ENCODE measurements at regions not wholly inside any gene's neighbourhood (a gene's known extent, or its start where the extent isn't known, plus 50 kb on each side); places are given as distances from the start of the nearest gene placed in this dataset.

DNA sequence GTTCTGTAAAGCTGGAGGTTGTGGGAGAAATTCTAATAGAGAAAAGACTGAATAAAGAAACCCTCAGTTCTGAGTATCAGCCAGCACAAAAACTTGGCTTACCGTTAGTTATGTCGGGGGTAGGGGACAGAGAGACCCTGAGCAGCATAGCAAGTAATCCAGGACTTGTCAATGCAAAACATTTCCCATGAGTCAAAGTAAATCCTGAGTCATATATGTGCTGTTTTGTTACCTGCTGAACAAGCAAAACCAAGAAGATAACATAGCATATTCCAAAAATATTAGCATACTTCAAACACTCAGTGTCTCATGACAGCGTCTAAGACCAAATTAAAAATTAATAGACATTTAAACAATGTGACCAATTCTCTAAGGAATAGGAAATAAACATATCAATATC, 75.1 kb upstream of the LUZP2 start:
- H3K36me3 ChIP-seq (ENCODE audit: control insufficient read depth, low read length) = no peaks in the 10 kb centered on the region
- H4K20me1 ChIP-seq (ENCODE audit: control insufficient read depth, insufficient read depth, low read depth, low read length) = no peaks in the 10 kb centered on the region
- H3K4me1 ChIP-seq (ENCODE audit: control insufficient read depth, low read length) = no peaks in the 10 kb centered on the region
- H3K27me3 ChIP-seq (ENCODE audit: control insufficient read depth, low read length) = no peaks in the 10 kb centered on the region
- H3K79me2 ChIP-seq (ENCODE audit: control insufficient read depth, low read length) = no peaks in the 10 kb centered on the region
- no peak overlapping the region for H3K4me3 ChIP-seq (ENCODE audit: low read length)
- no peak for TF ChIP-seq EZH2phosphoT487 (IDR thresholded peaks at IDR 0.05; ENCODE audit: borderline replicate concordance, low read length)
- TF ChIP-seq, protein P1, sequence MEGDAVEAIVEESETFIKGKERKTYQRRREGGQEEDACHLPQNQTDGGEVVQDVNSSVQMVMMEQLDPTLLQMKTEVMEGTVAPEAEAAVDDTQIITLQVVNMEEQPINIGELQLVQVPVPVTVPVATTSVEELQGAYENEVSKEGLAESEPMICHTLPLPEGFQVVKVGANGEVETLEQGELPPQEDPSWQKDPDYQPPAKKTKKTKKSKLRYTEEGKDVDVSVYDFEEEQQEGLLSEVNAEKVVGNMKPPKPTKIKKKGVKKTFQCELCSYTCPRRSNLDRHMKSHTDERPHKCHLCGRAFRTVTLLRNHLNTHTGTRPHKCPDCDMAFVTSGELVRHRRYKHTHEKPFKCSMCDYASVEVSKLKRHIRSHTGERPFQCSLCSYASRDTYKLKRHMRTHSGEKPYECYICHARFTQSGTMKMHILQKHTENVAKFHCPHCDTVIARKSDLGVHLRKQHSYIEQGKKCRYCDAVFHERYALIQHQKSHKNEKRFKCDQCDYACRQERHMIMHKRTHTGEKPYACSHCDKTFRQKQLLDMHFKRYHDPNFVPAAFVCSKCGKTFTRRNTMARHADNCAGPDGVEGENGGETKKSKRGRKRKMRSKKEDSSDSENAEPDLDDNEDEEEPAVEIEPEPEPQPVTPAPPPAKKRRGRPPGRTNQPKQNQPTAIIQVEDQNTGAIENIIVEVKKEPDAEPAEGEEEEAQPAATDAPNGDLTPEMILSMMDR (IDR thresholded peaks at IDR 0.05; ENCODE audit: low read depth, low read length, poor library complexity, severe bottlenecking) = no peak
- no peaks in the 10 kb centered on the region; the same call in 1 of the 2 replicates for H3K9me3 ChIP-seq (ENCODE audit: control insufficient read depth, insufficient read depth, low read length)
- H3K9me2 ChIP-seq (replicated peaks; ENCODE audit: control insufficient read depth, low read length) = no peaks in the 10 kb centered on the region
- no peak overlapping the region for H3K4me2 ChIP-seq (ENCODE audit: low read length)
- no peak overlapping the region for H3K27ac ChIP-seq (ENCODE audit: low read depth, low read length)
- H3F3A ChIP-seq (ENCODE audit: control insufficient read depth, insufficient read depth) = no peaks in the 10 kb centered on the region

DNA sequence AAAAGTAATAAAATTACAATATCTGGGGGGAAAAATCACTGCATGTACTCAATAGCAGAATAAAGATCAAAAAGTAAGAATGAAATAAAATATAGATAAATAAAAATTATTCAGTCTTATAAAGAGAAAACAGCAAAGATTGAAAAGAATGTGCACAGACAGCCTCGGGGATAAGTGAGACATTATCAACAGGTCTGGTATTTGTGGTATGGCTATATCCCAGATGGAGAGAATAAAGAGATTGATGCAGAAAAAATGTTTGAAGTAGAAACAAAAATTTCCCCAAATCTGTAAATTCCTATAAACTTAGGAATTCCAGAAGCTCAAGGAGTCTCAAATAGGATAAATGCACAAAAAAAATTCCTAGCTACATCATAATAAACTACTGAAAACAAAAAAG, 74.5 kb upstream of the LUZP2 start:
- Histone ChIP-seq H3F3A (ENCODE audit: control insufficient read depth, insufficient read depth) (no peaks in the 10 kb centered on the region), H3K27me3 (ENCODE audit: control insufficient read depth, low read length) (no peaks in the 10 kb centered on the region), H4K20me1 (ENCODE audit: control insufficient read depth, insufficient read depth, low read depth, low read length) (no peaks in the 10 kb centered on the region), H3K4me3 (ENCODE audit: low read length) (no peak overlapping the region), H3K79me2 (ENCODE audit: control insufficient read depth, low read length) (no peaks in the 10 kb centered on the region), H3K27ac (ENCODE audit: low read depth, low read length) (no peak overlapping the region), H3K9me3 (ENCODE audit: control insufficient read depth, insufficient read depth, low read length) (no peaks in the 10 kb centered on the region; the same call in 1 of the 2 replicates), H3K4me1 (ENCODE audit: control insufficient read depth, low read length) (no peaks in the 10 kb centered on the region), H3K36me3 (ENCODE audit: control insufficient read depth, low read length) (no peaks in the 10 kb centered on the region), H3K4me2 (ENCODE audit: low read length) (no peak overlapping the region), H3K9me2 (replicated peaks; ENCODE audit: control insufficient read depth, low read length) (no peaks in the 10 kb centered on the region)
- no peak for TF ChIP-seq EZH2phosphoT487 (IDR thresholded peaks at IDR 0.05; ENCODE audit: borderline replicate concordance, low read length)
- TF ChIP-seq, protein P1 (IDR thresholded peaks at IDR 0.05; ENCODE audit: low read depth, low read length, poor library complexity, severe bottlenecking) = no peak

DNA sequence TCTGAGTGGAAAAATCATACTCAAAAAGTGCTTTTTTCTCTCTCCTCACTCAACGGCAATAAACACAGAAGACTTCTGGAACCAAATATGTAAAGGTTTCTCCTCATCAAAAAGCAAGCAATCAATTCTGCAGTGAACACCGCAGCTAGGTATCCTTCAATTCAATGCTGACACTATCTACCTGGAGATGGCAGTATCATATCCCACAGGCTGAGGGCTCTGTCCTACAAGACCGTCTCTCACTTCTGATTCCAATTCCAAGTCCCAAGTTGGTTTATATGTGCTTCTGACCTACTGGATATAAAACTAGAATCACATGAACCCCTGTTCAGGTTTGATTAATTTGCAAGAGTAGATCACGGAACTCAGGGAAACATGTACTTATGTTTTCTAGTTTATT, 59.7 kb upstream of the LUZP2 start:
- TF ChIP-seq, protein P1 (IDR thresholded peaks at IDR 0.05; ENCODE audit: low read depth, low read length, poor library complexity, severe bottlenecking) = no peak
- TF ChIP-seq EZH2phosphoT487 (IDR thresholded peaks at IDR 0.05; ENCODE audit: borderline replicate concordance, low read length) = no peak
- H3K4me3 ChIP-seq (ENCODE audit: low read length) = no peak overlapping the region
- H3K9me2 ChIP-seq (replicated peaks; ENCODE audit: control insufficient read depth, low read length) = no peaks in the 10 kb centered on the region
- H3K4me1 ChIP-seq (ENCODE audit: control insufficient read depth, low read length) = no peaks in the 10 kb centered on the region
- H3K27me3 ChIP-seq (ENCODE audit: control insufficient read depth, low read length) = no peaks in the 10 kb centered on the region
- no peaks in the 10 kb centered on the region for H3K9me3 ChIP-seq (ENCODE audit: control insufficient read depth, insufficient read depth, low read length)
- no peaks in the 10 kb centered on the region for H3K79me2 ChIP-seq (ENCODE audit: control insufficient read depth, low read length)
- H3K27ac ChIP-seq (ENCODE audit: low read depth, low read length) = no peak overlapping the region
- H3K36me3 ChIP-seq (ENCODE audit: control insufficient read depth, low read length) = no peaks in the 10 kb centered on the region
- no peak overlapping the region for H3K4me2 ChIP-seq (ENCODE audit: low read length)
- H3F3A ChIP-seq (ENCODE audit: control insufficient read depth, insufficient read depth) = no peaks in the 10 kb centered on the region
- no peaks in the 10 kb centered on the region for H4K20me1 ChIP-seq (ENCODE audit: control insufficient read depth, insufficient read depth, low read depth, low read length)

Measured in DOHH2 (cell line).